Spleen (tissue), 11 donors: ENCODE measurements at regions not wholly inside any gene's neighbourhood (a gene's known extent, or its start where the extent isn't known, plus 50 kb on each side); places are given as distances from the start of the nearest gene placed in this dataset.

Source experiments
- DNase-seq: peaks from one replicate; pipeline ENCODE4 v3.0.0-alpha.2; 2020
- H3K27ac ChIP-seq, 8 donors: fragments of 200-600 bp; sonication (generic) in 7 of 8; 1 replicate in 4 of 8; 2 replicates in 4 of 8; pipeline versions ENCODE4 v1.5.0 to v1.8.0; 2016 to 2021; ENCODE audit warnings: inconsistent platforms in 4 of 8, mild to moderate bottlenecking in 4 of 8, moderate library complexity in 1 of 8
- H3K27me3 ChIP-seq, 7 donors: fragments of 200-600 bp; sonication (generic) in 6 of 7; replicated peaks in 1 of 7; 1 replicate in 4 of 7; 2 replicates in 3 of 7; pipeline versions ENCODE4 v1.5.0 to v1.8.0; 2016 to 2021; ENCODE audit warnings: inconsistent platforms in 3 of 7, mild to moderate bottlenecking in 1 of 7
- H3K36me3 ChIP-seq, 6 donors: fragments of 200-600 bp; sonication (generic) in 5 of 6; 1 replicate in 4 of 6; 2 replicates in 2 of 6; pipeline versions ENCODE4 v1.5.0 to v1.8.0; 2016 to 2021; ENCODE audit warnings: inconsistent platforms in 2 of 6
- H3K4me1 ChIP-seq, 6 donors: fragments of 200-600 bp; sonication (generic) in 5 of 6; 1 replicate in 3 of 6; 2 replicates in 3 of 6; pipeline versions ENCODE4 v1.5.0 to v1.8.0; 2016 to 2021; ENCODE audit warnings: inconsistent platforms in 3 of 6
- H3K4me3 ChIP-seq, 8 donors: fragments of 200-600 bp; sonication (generic) in 7 of 8; 1 replicate in 4 of 8; 2 replicates in 4 of 8; pipeline versions ENCODE4 v1.5.0 to v1.8.0; 2016 to 2021; ENCODE audit warnings: inconsistent platforms in 4 of 8, mild to moderate bottlenecking in 4 of 8, moderate library complexity in 2 of 8
- H3K9me3 ChIP-seq, 8 donors: fragments of 200-600 bp; sonication (generic) in 7 of 8; 1 replicate in 4 of 8; 2 replicates in 4 of 8; pipeline versions ENCODE4 v1.5.0 to v1.8.0; 2016 to 2021; ENCODE audit warnings: inconsistent platforms in 4 of 8
- POLR2A ChIP-seq, 3 donors: fragments of 450-650 bp; IDR thresholded peaks; one replicate each; pipeline ENCODE4 v1.5.1; 2017; ENCODE audit warnings: antibody characterized with exemption in 3 of 3, mild to moderate bottlenecking in 1 of 3
- POLR2AphosphoS5 ChIP-seq, 3 donors: sonication (generic); formaldehyde crosslinking; IDR thresholded peaks; one replicate each; pipeline ENCODE4 v1.5.1; 2017; ENCODE audit warnings: antibody characterized with exemption in 3 of 3
- WGBS, 5 donors: extraction: QIAGEN DNeasy Blood & Tissue Kit in 3 of 5; methylation state at CpG; one replicate each; pipeline versions ENCODE4 v1.1.5 to v1.1.7; 2013 to 2018; 5-methylcytosine and 5-hydroxymethylcytosine counted together
- intact Hi-C: fragments of 100-400 bp; cut with DNase I; formaldehyde crosslinking; loops from one replicate; pipeline ENCODE4 v1.15.0; 2023; ENCODE audit warnings: low total_unique reads
- TF ChIP-seq, protein P1 (sequence below), 11 experiments: fragments of 200-600 bp in 7 of 11; fragments of 450-650 bp in 4 of 11; sonication (generic) in 4 of 11; IDR thresholded peaks in 8 of 11; conservative IDR thresholded peaks in 3 of 11; 1 replicate in 7 of 11; 2 replicates in 4 of 11; pipeline versions ENCODE4 v1.4.0 to v1.8.0; 2016 to 2021; ENCODE audit warnings: antibody characterized with exemption in 11 of 11, inconsistent platforms in 4 of 11, mild to moderate bottlenecking in 1 of 11
- donor health status: healthy with polysubstance abuse.
- donor health status: DM: no; HTN: no; CAD: no; lungs with moderate emphysema.
- donor health status: DM: no; HTN: no; CAD: no.
- donor health status: Bipolar disorder and iron deficiency.
- donor health status: healthy.
- donor health status: DM: no; HTN: no; CAD: no.
- donor health status: DM: yes; HTN: yes; CAD: no.

DNA sequence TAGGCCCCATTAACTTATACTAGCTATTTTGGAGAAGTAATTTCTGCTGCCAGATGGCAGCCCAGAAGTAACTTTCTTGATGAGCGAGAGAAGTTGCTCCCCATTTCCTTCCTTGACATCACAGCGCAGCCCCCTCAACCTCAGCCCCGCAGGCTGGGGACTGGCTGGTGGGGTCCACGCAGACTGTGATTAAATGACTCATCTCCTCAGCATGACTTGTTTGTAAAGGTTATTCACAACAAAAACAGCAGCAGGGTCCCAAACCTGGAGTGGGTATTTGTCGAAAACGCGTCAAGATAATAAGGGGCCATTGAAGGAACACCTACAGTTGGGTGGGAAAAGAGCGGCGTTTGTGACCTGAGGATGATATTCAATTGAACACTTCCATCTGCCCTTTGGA lies 120.6 kb downstream of the TXNL1 start:
- Histone ChIP-seq H3K27me3 (no peaks in the 10 kb centered on the region), H3K4me1 (no peaks in the 10 kb centered on the region), H3K27ac (no peak overlapping the region), H3K9me3 (no peaks in the 10 kb centered on the region), H3K4me3 (no peak overlapping the region), H3K36me3 (no peaks in the 10 kb centered on the region)
- WGBS, 5 donors: 83 to 97% (median 93%) methylated on average over 9 of the region's 9 CpGs
- TF ChIP-seq POLR2A (IDR thresholded peaks at IDR 0.05): no peak
- no peak for TF ChIP-seq POLR2AphosphoS5 (IDR thresholded peaks at IDR 0.05)
- TF ChIP-seq, protein P1, sequence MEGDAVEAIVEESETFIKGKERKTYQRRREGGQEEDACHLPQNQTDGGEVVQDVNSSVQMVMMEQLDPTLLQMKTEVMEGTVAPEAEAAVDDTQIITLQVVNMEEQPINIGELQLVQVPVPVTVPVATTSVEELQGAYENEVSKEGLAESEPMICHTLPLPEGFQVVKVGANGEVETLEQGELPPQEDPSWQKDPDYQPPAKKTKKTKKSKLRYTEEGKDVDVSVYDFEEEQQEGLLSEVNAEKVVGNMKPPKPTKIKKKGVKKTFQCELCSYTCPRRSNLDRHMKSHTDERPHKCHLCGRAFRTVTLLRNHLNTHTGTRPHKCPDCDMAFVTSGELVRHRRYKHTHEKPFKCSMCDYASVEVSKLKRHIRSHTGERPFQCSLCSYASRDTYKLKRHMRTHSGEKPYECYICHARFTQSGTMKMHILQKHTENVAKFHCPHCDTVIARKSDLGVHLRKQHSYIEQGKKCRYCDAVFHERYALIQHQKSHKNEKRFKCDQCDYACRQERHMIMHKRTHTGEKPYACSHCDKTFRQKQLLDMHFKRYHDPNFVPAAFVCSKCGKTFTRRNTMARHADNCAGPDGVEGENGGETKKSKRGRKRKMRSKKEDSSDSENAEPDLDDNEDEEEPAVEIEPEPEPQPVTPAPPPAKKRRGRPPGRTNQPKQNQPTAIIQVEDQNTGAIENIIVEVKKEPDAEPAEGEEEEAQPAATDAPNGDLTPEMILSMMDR (IDR thresholded peaks at IDR 0.05 in 8 of 11, conservative IDR thresholded peaks at IDR 0.05 in 3 of 11): no peak
- intact Hi-C loops: no loop called here
- no peak for DNase-seq

DNA sequence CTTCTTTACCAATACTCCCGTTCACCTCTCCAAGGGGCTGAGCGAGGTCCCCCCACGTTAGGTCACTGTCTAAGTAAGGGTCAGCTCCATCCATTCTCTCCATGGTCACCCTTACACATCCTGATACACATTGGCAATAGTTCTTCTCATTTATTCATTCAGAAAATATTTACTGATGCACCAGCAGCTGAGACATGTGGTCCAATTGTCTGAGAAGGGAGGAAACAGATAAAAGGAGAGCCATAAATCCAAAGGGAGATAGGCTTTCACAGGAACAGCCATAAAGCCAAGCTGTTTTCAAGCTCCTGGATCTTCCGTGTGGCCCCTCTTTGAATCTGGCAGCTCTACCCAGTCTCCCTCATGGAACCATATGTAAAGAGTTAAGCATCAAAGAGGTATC lies 121.2 kb downstream of the TXNL1 start:
- WGBS, 5 donors: 74 to 95% (median 86%) methylated on average over 4 of the region's 4 CpGs
- Histone ChIP-seq H3K4me3 (no peak overlapping the region), H3K36me3 (no peaks in the 10 kb centered on the region), H3K4me1 (no peaks in the 10 kb centered on the region), H3K9me3 (no peaks in the 10 kb centered on the region), H3K27me3 (no peaks in the 10 kb centered on the region), H3K27ac (no peak overlapping the region)
- TF ChIP-seq POLR2AphosphoS5 (IDR thresholded peaks at IDR 0.05): no peak
- TF ChIP-seq, protein P1 (IDR thresholded peaks at IDR 0.05 in 8 of 11, conservative IDR thresholded peaks at IDR 0.05 in 3 of 11): no peak
- no peak for TF ChIP-seq POLR2A (IDR thresholded peaks at IDR 0.05)
- intact Hi-C loops: no loop called here
- no peak for DNase-seq

DNA sequence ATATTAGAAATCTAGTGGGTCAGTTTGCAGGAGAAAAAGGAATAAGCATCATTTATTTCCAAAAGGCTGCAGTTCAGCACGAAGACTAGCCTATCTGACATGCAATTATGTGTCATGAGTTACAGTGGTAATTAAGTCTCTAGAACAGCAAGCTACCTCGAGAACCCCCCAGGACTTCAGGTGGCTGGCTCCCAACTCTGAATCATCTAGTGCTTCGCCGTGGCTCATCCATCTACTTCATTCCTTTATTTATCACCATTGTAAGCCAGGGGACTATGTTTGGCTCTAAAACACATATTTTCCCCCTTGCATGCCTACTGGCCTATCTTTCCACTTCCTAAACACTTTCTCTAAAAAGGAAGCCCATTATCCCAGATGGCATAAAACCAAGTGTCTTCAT lies 121.6 kb downstream of the TXNL1 start:
- intact Hi-C loops: no loop called here
- TF ChIP-seq, protein P1 (IDR thresholded peaks at IDR 0.05 in 8 of 11, conservative IDR thresholded peaks at IDR 0.05 in 3 of 11): no peak
- no peak for TF ChIP-seq POLR2A (IDR thresholded peaks at IDR 0.05)
- TF ChIP-seq POLR2AphosphoS5 (IDR thresholded peaks at IDR 0.05): no peak
- 76 to 92% (median 88%) methylated on average over 4 of the region's 4 CpGs for WGBS, 5 donors
- Histone ChIP-seq H3K27me3 (no peaks in the 10 kb centered on the region), H3K36me3 (no peaks in the 10 kb centered on the region), H3K27ac (no peak overlapping the region), H3K4me1 (no peaks in the 10 kb centered on the region), H3K4me3 (no peak overlapping the region), H3K9me3 (no peaks in the 10 kb centered on the region)
- DNase-seq: no peak

DNA sequence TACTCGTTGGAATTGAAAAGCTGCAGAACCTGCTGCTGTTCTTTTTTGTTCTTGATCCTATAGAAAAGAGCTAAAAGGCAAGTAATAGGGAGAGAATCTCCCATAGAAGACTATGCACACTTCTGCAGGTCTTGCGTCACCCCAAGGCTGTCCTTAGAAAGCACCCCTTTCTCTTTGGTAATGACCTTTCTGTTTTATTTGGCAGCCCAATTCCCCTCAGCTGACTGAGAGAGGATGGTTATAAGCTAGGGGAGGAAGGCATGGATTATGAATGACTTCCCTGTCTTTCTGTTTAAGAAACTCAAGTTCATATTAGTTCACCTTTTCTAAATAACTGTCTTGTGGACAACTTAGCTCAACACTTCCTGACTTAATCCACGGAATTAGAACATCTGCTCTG lies 122.9 kb downstream of the TXNL1 start:
- no peak overlapping the region for H3K27ac ChIP-seq
- no peaks in the 10 kb centered on the region for H3K27me3 ChIP-seq
- H3K36me3 ChIP-seq: no peaks in the 10 kb centered on the region
- DNase-seq: no peak
- TF ChIP-seq, protein P1 (IDR thresholded peaks at IDR 0.05 in 8 of 11, conservative IDR thresholded peaks at IDR 0.05 in 3 of 11): no peak
- no peak for TF ChIP-seq POLR2AphosphoS5 (IDR thresholded peaks at IDR 0.05)
- no peak for TF ChIP-seq POLR2A (IDR thresholded peaks at IDR 0.05)
- H3K9me3 ChIP-seq: no peaks in the 10 kb centered on the region
- H3K4me3 ChIP-seq: no peak overlapping the region
- intact Hi-C loops: no loop called here
- WGBS, 5 donors: 77 to 85% (median 79%) methylated on average over 3 of the region's 3 CpGs
- no peaks in the 10 kb centered on the region for H3K4me1 ChIP-seq
